Brain microvascular endothelial cell (primary cell): ENCODE measurements at regions not wholly inside any gene's neighbourhood (a gene's known extent, or its start where the extent isn't known, plus 50 kb on each side); places are given as distances from the start of the nearest gene placed in this dataset.

Source experiments
- DNase-seq: peaks from one replicate; pipeline ENCODE4 v3.0.0-alpha.2; 2020
- H3K27ac ChIP-seq: fragments of 250-450 bp; sonication (Bioruptor Pico); 2 replicates; pipeline ENCODE4 v1.5.1; 2020; ENCODE audit warnings: mild to moderate bottlenecking, moderate library complexity
- H3K27me3 ChIP-seq: fragments of 250-450 bp; sonication (Bioruptor Pico); replicated peaks from 2 replicates; pipeline ENCODE4 v1.5.1; 2020; ENCODE audit warnings: mild to moderate bottlenecking
- H3K36me3 ChIP-seq: fragments of 250-450 bp; sonication (Bioruptor Pico); replicated peaks from 2 replicates; pipeline ENCODE4 v1.5.1; 2020; ENCODE audit warnings: mild to moderate bottlenecking
- H3K4me3 ChIP-seq: 2 replicates; pipeline ENCODE4 v1.5.1; 2011; ENCODE audit warnings: low read depth, mild to moderate bottlenecking, control low read depth, low read length, moderate library complexity
- in situ Hi-C: cut with HindIII; loops from 2 replicates; pipeline ENCODE4 v1.10.0; 2017; ENCODE audit warnings: low sequenced_read_pairs, low pct_ligation_motif_present
- TF ChIP-seq, protein P1 (sequence below): IDR thresholded peaks from 2 replicates; pipeline ENCODE4 v1.5.1; 2011; ENCODE audit warnings: low read depth, mild to moderate bottlenecking, moderate library complexity, low read length, control low read depth, inconsistent platforms; ENCODE audit errors: missing control alignments

DNA sequence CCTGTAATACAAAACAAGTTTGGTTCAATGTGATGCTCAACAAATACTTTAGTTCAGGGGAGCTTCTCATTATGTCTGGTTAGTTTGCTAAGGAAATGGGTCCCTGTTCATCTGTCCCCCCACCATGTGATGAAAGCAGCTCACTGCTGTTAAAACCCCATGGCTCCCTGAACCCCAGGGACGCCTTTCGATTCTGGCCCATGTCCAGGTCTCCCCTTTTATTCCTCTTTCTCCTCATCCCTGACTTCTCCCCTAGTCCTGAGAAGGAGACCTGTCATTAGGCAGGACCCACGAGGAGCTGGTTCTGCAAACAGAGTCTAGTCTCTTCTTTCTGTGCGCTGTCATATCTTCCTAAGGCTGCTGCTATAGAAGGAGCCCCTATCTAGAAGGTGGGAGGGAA lies 213.3 kb upstream of the OSR1 start:
- no peak for DNase-seq
- TF ChIP-seq, protein P1, sequence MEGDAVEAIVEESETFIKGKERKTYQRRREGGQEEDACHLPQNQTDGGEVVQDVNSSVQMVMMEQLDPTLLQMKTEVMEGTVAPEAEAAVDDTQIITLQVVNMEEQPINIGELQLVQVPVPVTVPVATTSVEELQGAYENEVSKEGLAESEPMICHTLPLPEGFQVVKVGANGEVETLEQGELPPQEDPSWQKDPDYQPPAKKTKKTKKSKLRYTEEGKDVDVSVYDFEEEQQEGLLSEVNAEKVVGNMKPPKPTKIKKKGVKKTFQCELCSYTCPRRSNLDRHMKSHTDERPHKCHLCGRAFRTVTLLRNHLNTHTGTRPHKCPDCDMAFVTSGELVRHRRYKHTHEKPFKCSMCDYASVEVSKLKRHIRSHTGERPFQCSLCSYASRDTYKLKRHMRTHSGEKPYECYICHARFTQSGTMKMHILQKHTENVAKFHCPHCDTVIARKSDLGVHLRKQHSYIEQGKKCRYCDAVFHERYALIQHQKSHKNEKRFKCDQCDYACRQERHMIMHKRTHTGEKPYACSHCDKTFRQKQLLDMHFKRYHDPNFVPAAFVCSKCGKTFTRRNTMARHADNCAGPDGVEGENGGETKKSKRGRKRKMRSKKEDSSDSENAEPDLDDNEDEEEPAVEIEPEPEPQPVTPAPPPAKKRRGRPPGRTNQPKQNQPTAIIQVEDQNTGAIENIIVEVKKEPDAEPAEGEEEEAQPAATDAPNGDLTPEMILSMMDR = no peak
- Histone ChIP-seq H3K4me3 (no peak overlapping the region), H3K36me3 (no peaks in the 10 kb centered on the region), H3K27ac (no peak overlapping the region), H3K27me3 (no peaks in the 10 kb centered on the region)
- in situ Hi-C loops = no loop called here

DNA sequence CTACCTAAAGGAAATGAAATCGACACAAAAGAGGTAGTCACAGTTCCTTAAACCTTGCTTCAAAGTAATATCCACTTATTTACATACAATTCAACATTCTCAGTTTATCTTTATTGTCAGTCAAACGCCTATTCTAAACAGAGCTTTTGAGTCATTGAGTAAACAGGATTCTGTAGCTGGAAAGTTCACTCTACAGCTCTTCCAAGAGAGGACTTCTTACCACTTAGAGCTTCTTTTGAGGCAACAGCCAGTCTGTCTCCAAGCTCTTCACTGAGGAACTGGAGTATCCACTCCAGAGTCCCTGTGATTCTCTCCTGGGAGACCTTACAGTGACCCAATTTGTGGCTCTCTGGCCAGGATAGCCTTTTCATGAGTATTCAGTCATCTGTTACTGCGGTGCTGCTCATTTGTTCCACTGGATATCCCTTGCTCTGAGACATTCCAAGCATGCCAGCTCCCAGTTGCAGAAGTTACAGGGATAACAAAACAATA lies 210.9 kb upstream of the OSR1 start:
- TF ChIP-seq, protein P1 = no peak
- DNase-seq = peak; percentile 29
- Histone ChIP-seq H3K36me3 (no peaks in the 10 kb centered on the region), H3K27me3 (no peaks in the 10 kb centered on the region), H3K27ac (no peak overlapping the region), H3K4me3 (no peak overlapping the region)
- in situ Hi-C loops = no loop called here

DNA sequence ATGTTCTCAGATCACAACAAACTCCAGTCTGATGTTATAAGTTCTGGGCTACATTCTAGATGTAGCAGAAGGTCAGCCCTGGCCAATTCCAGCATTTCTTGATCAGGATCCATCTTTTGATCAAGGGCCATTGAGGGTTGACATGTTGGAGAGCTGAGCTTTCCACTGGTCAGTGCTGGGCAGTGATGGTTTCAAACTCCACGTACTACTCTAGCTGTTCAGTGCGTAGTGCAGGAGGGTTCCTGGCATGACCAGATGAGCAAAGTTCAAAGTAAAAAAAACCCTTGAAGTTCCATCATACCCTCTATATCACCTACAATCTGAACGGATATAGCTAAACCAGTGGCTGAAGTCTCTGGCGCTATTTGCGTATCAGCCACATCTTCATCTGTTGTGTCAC lies 210.4 kb upstream of the OSR1 start:
- Histone ChIP-seq H3K36me3 (no peaks in the 10 kb centered on the region), H3K27me3 (no peaks in the 10 kb centered on the region), H3K27ac (no peak overlapping the region), H3K4me3 (no peak overlapping the region)
- DNase-seq = no peak
- in situ Hi-C loops = no loop called here
- TF ChIP-seq, protein P1 = no peak

DNA sequence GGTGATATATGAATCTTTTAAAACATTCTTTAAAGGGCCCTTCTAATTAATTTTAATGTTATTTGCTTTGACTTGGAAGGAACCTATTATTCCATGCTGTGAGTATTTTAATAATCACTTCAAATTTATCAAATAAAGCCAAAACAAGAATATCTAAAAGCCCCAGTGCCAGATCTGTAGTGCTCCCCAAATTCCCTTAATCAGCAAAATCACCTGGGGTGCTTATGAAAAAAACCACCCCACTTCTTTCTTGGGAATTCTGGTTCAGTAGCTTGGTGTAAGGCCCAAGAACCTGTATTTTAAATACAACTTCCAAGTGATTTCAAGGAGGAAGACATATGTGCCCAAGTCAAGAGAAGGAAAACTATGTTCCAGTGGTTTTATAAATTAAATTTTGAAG lies 202.4 kb upstream of the OSR1 start:
- Histone ChIP-seq H3K36me3 (no peaks in the 10 kb centered on the region), H3K27me3 (no peaks in the 10 kb centered on the region), H3K4me3 (no peak overlapping the region), H3K27ac (no peak overlapping the region)
- DNase-seq = no peak
- in situ Hi-C loops = no loop called here
- TF ChIP-seq, protein P1 = no peak

DNA sequence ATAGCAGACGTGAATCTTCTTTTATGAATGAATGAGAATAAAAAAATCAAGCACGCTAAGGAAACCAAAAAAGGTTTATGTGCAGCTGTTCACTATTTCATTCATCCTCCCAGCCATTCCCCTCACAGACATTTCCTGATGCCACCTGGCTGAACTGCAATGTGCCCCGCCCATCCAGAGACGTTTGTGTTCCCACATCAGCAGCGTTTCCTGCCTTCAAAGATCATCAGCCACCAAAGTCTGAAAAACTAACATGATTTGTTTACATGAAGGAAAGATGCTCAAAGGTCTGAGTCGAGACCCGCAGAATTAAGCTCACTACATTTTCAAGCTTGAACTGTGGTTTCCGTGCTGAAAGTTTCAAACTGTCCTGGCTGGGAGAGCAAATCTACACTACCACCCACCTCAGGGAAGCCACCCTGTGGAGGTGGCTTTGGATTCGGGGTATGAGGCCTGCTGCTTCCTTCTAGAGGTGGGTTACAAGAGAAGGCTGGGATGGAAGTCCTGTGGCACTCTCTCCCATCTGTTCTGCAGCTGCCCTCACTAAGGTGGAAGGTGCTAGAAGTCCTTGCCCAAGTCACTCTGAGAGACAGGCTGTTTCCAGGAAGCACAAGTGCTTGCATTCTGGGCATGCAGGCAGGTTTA lies 201.3 kb upstream of the OSR1 start:
- Histone ChIP-seq H3K27ac (no peak overlapping the region), H3K36me3 (no peaks in the 10 kb centered on the region), H3K4me3 (no peak overlapping the region), H3K27me3 (no peaks in the 10 kb centered on the region)
- no peak for DNase-seq
- TF ChIP-seq, protein P1 = no peak
- in situ Hi-C loops = no loop called here

DNA sequence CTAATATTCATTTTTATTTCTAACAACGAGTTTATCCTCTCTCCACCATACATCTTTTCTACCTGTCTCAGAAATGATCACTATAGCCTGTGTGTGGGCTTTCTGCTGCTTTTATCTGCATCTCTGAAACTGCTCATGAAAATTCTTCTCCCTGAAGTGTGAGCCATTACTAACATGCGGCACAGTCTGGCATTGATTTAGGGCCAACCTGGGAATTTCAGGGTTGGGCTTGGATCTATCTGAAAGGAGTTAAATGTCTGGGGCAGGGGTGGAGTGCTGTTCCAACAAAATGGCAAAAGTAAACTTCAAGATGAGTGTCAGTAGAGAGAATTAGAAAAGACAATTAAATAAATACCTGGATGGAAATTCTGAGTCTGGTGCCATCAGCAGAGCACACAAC lies 198.2 kb upstream of the OSR1 start:
- DNase-seq = no peak
- in situ Hi-C loops = no loop called here
- TF ChIP-seq, protein P1 = no peak
- Histone ChIP-seq H3K27ac (no peak overlapping the region), H3K27me3 (no peaks in the 10 kb centered on the region), H3K36me3 (no peaks in the 10 kb centered on the region), H3K4me3 (no peak overlapping the region)
